ENCODE measurements at regions not wholly inside any gene's neighbourhood (a gene's known extent, or its start where the extent isn't known, plus 50 kb on each side); places are given as distances from the start of the nearest gene placed in this dataset.

GRCh38 chr5:90022711-90023053 lies 386.9 kb downstream of the CETN3 start:
- no peaks in the 10 kb centered on the region for H3K9me3 ChIP-seq
- intact Hi-C loops (cut with DNase I; ENCODE audit: low total_unique reads), result no loop called here
- DNase-seq, result peak in 1 of 2 donors; percentile 32
- no peaks in the 10 kb centered on the region for H3K27me3 ChIP-seq
- TF ChIP-seq POLR2A (IDR thresholded peaks at IDR 0.05) (no peak), EP300 (IDR thresholded peaks at IDR 0.05) (no peak), CTCF (IDR thresholded peaks at IDR 0.05) (no peak), POLR2AphosphoS5 (IDR thresholded peaks at IDR 0.05) (no peak)
- H3K4me3 ChIP-seq, result no peak overlapping the region
- H3K4me1 ChIP-seq, result peaks cover 0 to 8% (median 0%) of the 10 kb centered on the region in 4 donors
- H3K36me3 ChIP-seq, result no peaks in the 10 kb centered on the region
- peak overlapping the region in 4 of 5 donors; percentile 6 to 65 (median 38) for H3K27ac ChIP-seq

GRCh38 chr5:90022002-90022710 lies 387.4 kb downstream of the CETN3 start:
- no peak overlapping the region for H3K4me3 ChIP-seq
- peaks cover 0 to 8% (median 0%) of the 10 kb centered on the region in 4 donors for H3K4me1 ChIP-seq
- intact Hi-C loops (cut with DNase I; ENCODE audit: low total_unique reads), result no loop called here
- WGBS, 5 donors, result 24 to 63% (median 36%) methylated on average over 1 of the region's 1 CpG
- no peaks in the 10 kb centered on the region for H3K9me3 ChIP-seq
- TF ChIP-seq POLR2AphosphoS5 (IDR thresholded peaks at IDR 0.05), result no peak
- no peak for TF ChIP-seq POLR2A (IDR thresholded peaks at IDR 0.05)
- TF ChIP-seq EP300 (IDR thresholded peaks at IDR 0.05), result no peak
- no peak for TF ChIP-seq CTCF (IDR thresholded peaks at IDR 0.05)
- no peaks in the 10 kb centered on the region for H3K27me3 ChIP-seq
- peak overlapping the region in 4 of 5 donors; percentile 6 to 65 (median 59) for H3K27ac ChIP-seq
- no peaks in the 10 kb centered on the region for H3K36me3 ChIP-seq
- DNase-seq, result peak in 1 of 2 donors; percentile 45

- peak overlapping the region in 3 of 4 donors; percentile 17 to 35 (median 20) for H3K4me3 ChIP-seq
- peaks cover 0 to 8% (median 0%) of the 10 kb centered on the region in 4 donors for H3K4me1 ChIP-seq
- no peaks in the 10 kb centered on the region for H3K27me3 ChIP-seq
- no peak for TF ChIP-seq CTCF (IDR thresholded peaks at IDR 0.05)
- TF ChIP-seq POLR2AphosphoS5 (IDR thresholded peaks at IDR 0.05), result peak in 2 of 3 donors; percentile 53 to 72
- peak in 1 of 2 donors; percentile 76 for DNase-seq
- peak overlapping the region in 4 of 5 donors; percentile 58 to 65 (median 62) for H3K27ac ChIP-seq
- no peaks in the 10 kb centered on the region for H3K9me3 ChIP-seq
- no peaks in the 10 kb centered on the region for H3K36me3 ChIP-seq
- 33 to 45% (median 35%) methylated on average over 5 of the region's 5 CpGs for WGBS, 5 donors
- intact Hi-C loops (cut with DNase I; ENCODE audit: low total_unique reads), result no loop called here
Measured at GRCh38 chr5:90020575-90021538, 388.7 kb downstream of the CETN3 start.

GRCh38 chr5:90017239-90017638 lies 392.3 kb downstream of the CETN3 start:
- no peak for TF ChIP-seq CTCF (IDR thresholded peaks at IDR 0.05)
- TF ChIP-seq EP300 (IDR thresholded peaks at IDR 0.05), result no peak
- no peak for TF ChIP-seq POLR2AphosphoS5 (IDR thresholded peaks at IDR 0.05)
- TF ChIP-seq POLR2A (IDR thresholded peaks at IDR 0.05), result no peak
- Histone ChIP-seq H3K4me1 (peaks cover 0 to 4% (median 0%) of the 10 kb centered on the region in 4 donors), H3K9me3 (no peaks in the 10 kb centered on the region), H3K27me3 (no peaks in the 10 kb centered on the region), H3K36me3 (no peaks in the 10 kb centered on the region), H3K4me3 (no peak overlapping the region), H3K27ac (no peak overlapping the region)
- intact Hi-C loops (cut with DNase I; ENCODE audit: low total_unique reads), result no loop called here
- WGBS, 5 donors, result 72 to 80% (median 79%) methylated on average over 3 of the region's 3 CpGs
- no peak for DNase-seq

Data from stomach (tissue), 8 donors.